H9 (cell line): ENCODE measurements at regions not wholly inside any gene's neighbourhood (a gene's known extent, or its start where the extent isn't known, plus 50 kb on each side); places are given as distances from the start of the nearest gene placed in this dataset.

Experiments
- DNase-seq: peaks from one replicate; pipeline ENCODE4 v3.0.0-alpha.2; 2017
- H2AFZ ChIP-seq: one replicate; pipeline ENCODE4 v1.6.1; 2013; ENCODE audit warnings: mild to moderate bottlenecking, low read length, control low read depth, moderate library complexity
- H2AK5ac ChIP-seq: 2 replicates; pipeline ENCODE4 v1.6.1; 2013; ENCODE audit warnings: low read length, control low read depth, mixed read lengths; ENCODE audit not compliant: insufficient read length
- H2BK120ac ChIP-seq: one replicate; pipeline ENCODE4 v1.6.1; 2013; ENCODE audit warnings: low read depth, mild to moderate bottlenecking, low read length, control low read depth, inconsistent platforms; ENCODE audit not compliant: poor library complexity, severe bottlenecking
- H2BK12ac ChIP-seq: 2 replicates; pipeline ENCODE4 v1.6.1; 2013; ENCODE audit warnings: low read length, control low read depth, mixed read lengths, low read depth; ENCODE audit not compliant: insufficient read length
- H2BK15ac ChIP-seq: 2 replicates; pipeline ENCODE4 v1.6.1; 2013; ENCODE audit warnings: low read depth, low read length, control low read depth
- H2BK20ac ChIP-seq: one replicate; pipeline ENCODE4 v1.6.1; 2013; ENCODE audit warnings: low read depth, mild to moderate bottlenecking, low read length, control low read depth, inconsistent platforms; ENCODE audit not compliant: poor library complexity, severe bottlenecking
- H2BK5ac ChIP-seq: 2 replicates; pipeline ENCODE4 v1.6.1; 2013; ENCODE audit warnings: low read length, control low read depth, mixed read lengths; ENCODE audit not compliant: insufficient read length
- H3K14ac ChIP-seq: 2 replicates; pipeline ENCODE4 v1.6.1; 2013; ENCODE audit warnings: low read length, control low read depth; ENCODE audit not compliant: insufficient read depth
- H3K18ac ChIP-seq: 2 replicates; pipeline ENCODE4 v1.6.1; 2013; ENCODE audit warnings: low read depth, mild to moderate bottlenecking, mixed read lengths, low read length, control low read depth; ENCODE audit not compliant: insufficient read length
- H3K23ac ChIP-seq: 2 replicates; pipeline ENCODE4 v1.6.1; 2013; ENCODE audit warnings: low read length, control low read depth, mixed read lengths, low read depth; ENCODE audit not compliant: insufficient read length
- H3K23me2 ChIP-seq: 2 replicates; pipeline ENCODE4 v1.6.1; 2013; ENCODE audit warnings: low read depth, mild to moderate bottlenecking, mixed read lengths, low read length, control low read depth; ENCODE audit not compliant: insufficient read length, poor library complexity, severe bottlenecking
- H3K27ac ChIP-seq: 2 replicates; pipeline ENCODE4 v1.5.1; 2013; ENCODE audit warnings: low read length, control low read depth, mixed read lengths, low read depth; ENCODE audit not compliant: insufficient read length
- H3K27me3 ChIP-seq: 2 replicates; pipeline ENCODE4 v1.6.1; 2013; ENCODE audit warnings: low read length, control low read depth, inconsistent platforms; ENCODE audit not compliant: insufficient read depth
- H3K4ac ChIP-seq: 2 replicates; pipeline ENCODE4 v1.6.1; 2013; ENCODE audit warnings: low read depth, mild to moderate bottlenecking, control low read depth, inconsistent platforms, low read length, moderate library complexity
- H3K4me1 ChIP-seq: 2 replicates; pipeline ENCODE4 v1.6.1; 2013; ENCODE audit warnings: low read length, control low read depth, inconsistent platforms; ENCODE audit not compliant: insufficient read depth
- H3K4me2 ChIP-seq: 2 replicates; pipeline ENCODE4 v1.6.1; 2013; ENCODE audit warnings: low read length, control low read depth, mixed read lengths; ENCODE audit not compliant: insufficient read length, insufficient read depth
- H3K56ac ChIP-seq: 2 replicates; pipeline ENCODE4 v1.6.1; 2013; ENCODE audit warnings: low read depth, mild to moderate bottlenecking, mixed read lengths, low read length, control low read depth; ENCODE audit not compliant: insufficient read length
- H3K79me1 ChIP-seq: 2 replicates; pipeline ENCODE4 v1.6.1; 2013; ENCODE audit warnings: low read depth, mild to moderate bottlenecking, moderate library complexity, low read length, control low read depth, inconsistent platforms; ENCODE audit not compliant: insufficient read depth, poor library complexity, severe bottlenecking
- H3K79me2 ChIP-seq: 2 replicates; pipeline ENCODE4 v1.6.1; 2013; ENCODE audit warnings: low read length, control low read depth, inconsistent platforms; ENCODE audit not compliant: insufficient read depth
- H3K9ac ChIP-seq: 2 replicates; pipeline ENCODE4 v1.6.1; 2013; ENCODE audit warnings: low read length, control low read depth, mixed read lengths; ENCODE audit not compliant: insufficient read length; ENCODE audit errors: extremely low read depth
- H3K9me3 ChIP-seq: one replicate; pipeline ENCODE4 v1.6.1; 2013; ENCODE audit warnings: low read depth, low read length, inconsistent platforms; ENCODE audit not compliant: control insufficient read depth
- H3T11ph ChIP-seq: one replicate; pipeline ENCODE4 v1.6.1; 2013; ENCODE audit warnings: mild to moderate bottlenecking, low read length, control low read depth, inconsistent platforms
- H4K20me1 ChIP-seq: one replicate; pipeline ENCODE4 v1.6.1; 2013; ENCODE audit not compliant: control insufficient read depth, insufficient read length, insufficient read depth
- H4K5ac ChIP-seq: 2 replicates; pipeline ENCODE4 v1.6.1; 2013; ENCODE audit warnings: low read depth, mild to moderate bottlenecking, mixed read lengths, low read length, control low read depth; ENCODE audit not compliant: insufficient read length
- H4K8ac ChIP-seq: replicated peaks from 2 replicates; pipeline ENCODE4 v1.6.1; 2013; ENCODE audit warnings: low read length, control low read depth, mixed read lengths, low read depth; ENCODE audit not compliant: insufficient read length
- H4K91ac ChIP-seq: 2 replicates; pipeline ENCODE4 v1.6.1; 2013; ENCODE audit warnings: low read depth, mild to moderate bottlenecking, moderate library complexity, mixed read lengths, low read length, control low read depth; ENCODE audit not compliant: insufficient read length
- H3K27ac Mint-ChIP-seq, 3 experiments: 2 replicates in 2 of 3; 3 replicates in 1 of 3; pipeline ENCODE4 v1.8.0; 2020 to 2021; ENCODE audit warnings: mixed read lengths in 3 of 3, mild to moderate bottlenecking in 1 of 3, moderate library complexity in 1 of 3
- H3K27me3 Mint-ChIP-seq: 2 replicates; pipeline ENCODE4 v1.8.0; 2021; ENCODE audit warnings: low read depth, mild to moderate bottlenecking, moderate library complexity, mixed read lengths
- H3K36me3 Mint-ChIP-seq, 3 experiments: 2 replicates in 2 of 3; 3 replicates in 1 of 3; pipeline ENCODE4 v1.8.0; 2020 to 2021; ENCODE audit warnings: low read depth in 3 of 3, mixed read lengths in 3 of 3; ENCODE audit not compliant: insufficient read depth in 1 of 3
- H3K4me1 Mint-ChIP-seq, 2 experiments: 2 replicates each; pipeline ENCODE4 v1.8.0; 2020; ENCODE audit warnings: mixed read lengths in 2 of 2
- H3K4me3 Mint-ChIP-seq, 2 experiments: 2 replicates in 1 of 2; 3 replicates in 1 of 2; pipeline ENCODE4 v1.8.0; 2020 to 2021; ENCODE audit warnings: mild to moderate bottlenecking in 2 of 2, mixed read lengths in 2 of 2, moderate library complexity in 1 of 2
- H3K9me3 Mint-ChIP-seq, 2 experiments: 2 replicates in 1 of 2; 3 replicates in 1 of 2; pipeline ENCODE4 v1.8.0; 2020; ENCODE audit warnings: mild to moderate bottlenecking in 2 of 2, mixed read lengths in 2 of 2, moderate library complexity in 1 of 2
- WGBS: extraction: QIAGEN DNeasy Blood & Tissue Kit; methylation state at CpG from one replicate; pipeline ENCODE4 v1.1.7; 2013; ENCODE audit warnings: missing lambda C conversion rate, low lambda C conversion rate, mixed read lengths; ENCODE audit not compliant: insufficient read length; ENCODE audit errors: extremely low coverage; 5-methylcytosine and 5-hydroxymethylcytosine counted together
- TF ChIP-seq, protein P1 (sequence below): fragments of 200-600 bp; sonication (generic); conservative IDR thresholded peaks from 3 replicates; pipeline ENCODE4 v1.8.0; 2021; ENCODE audit warnings: antibody characterized with exemption, mild to moderate bottlenecking

DNA sequence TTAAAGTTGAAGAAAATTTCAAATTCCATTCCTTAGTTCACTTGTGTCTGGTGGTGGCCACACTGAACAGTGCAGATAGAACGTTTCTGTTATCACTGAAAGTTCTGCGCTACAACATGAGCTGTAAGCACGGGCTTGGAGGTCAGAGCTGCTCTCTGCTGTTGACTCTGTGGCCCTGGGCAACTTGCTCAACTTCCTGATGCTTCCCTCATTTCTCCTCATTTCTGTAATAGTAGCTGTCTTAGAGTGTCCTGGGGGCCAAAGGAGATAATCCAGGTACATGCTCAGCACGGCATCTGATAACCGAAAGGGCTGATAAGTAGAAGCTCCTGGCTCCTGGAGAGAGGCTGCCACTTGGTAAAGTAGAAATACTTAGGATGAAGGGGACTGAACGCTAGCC, 92.3 kb upstream of the DUSP5 start:
- no peak overlapping the region for H4K91ac ChIP-seq
- H3K4ac ChIP-seq = no peak overlapping the region
- no peak overlapping the region for H2BK15ac ChIP-seq
- Mint-ChIP-seq H3K4me3 (no peak overlapping the region), H3K36me3 (no peaks in the 10 kb centered on the region), H3K4me1 (peaks cover 21 to 26% of the 10 kb centered on the region in 2 experiments), H3K27ac (no peak overlapping the region), H3K9me3 (no peaks in the 10 kb centered on the region), H3K27me3 (peaks cover 10% of the 10 kb centered on the region)
- no peak overlapping the region for H3K14ac ChIP-seq
- H3K56ac ChIP-seq = no peak overlapping the region
- no peak overlapping the region for H4K5ac ChIP-seq
- H2BK12ac ChIP-seq = no peak overlapping the region
- H3K9me3 ChIP-seq = no peaks in the 10 kb centered on the region
- no peaks in the 10 kb centered on the region for H3K27me3 ChIP-seq
- H3K4me1 ChIP-seq = no peaks in the 10 kb centered on the region; the same call in 1 of the 2 replicates
- DNase-seq = no peak
- H2BK120ac ChIP-seq = no peak overlapping the region
- H4K8ac ChIP-seq = no peak overlapping the region
- no peak overlapping the region for H2AFZ ChIP-seq
- H3K4me2 ChIP-seq = no peak overlapping the region
- no peak overlapping the region for H3K18ac ChIP-seq
- H3K79me2 ChIP-seq = no peaks in the 10 kb centered on the region
- H3K9ac ChIP-seq = no peak overlapping the region
- H3K79me1 ChIP-seq = no peaks in the 10 kb centered on the region
- H2AK5ac ChIP-seq = no peak overlapping the region
- no peak overlapping the region for H2BK5ac ChIP-seq
- no CpG with 5 or more reads among the region's 6 CpGs for WGBS
- H3K27ac ChIP-seq = no peak overlapping the region
- TF ChIP-seq, protein P1, sequence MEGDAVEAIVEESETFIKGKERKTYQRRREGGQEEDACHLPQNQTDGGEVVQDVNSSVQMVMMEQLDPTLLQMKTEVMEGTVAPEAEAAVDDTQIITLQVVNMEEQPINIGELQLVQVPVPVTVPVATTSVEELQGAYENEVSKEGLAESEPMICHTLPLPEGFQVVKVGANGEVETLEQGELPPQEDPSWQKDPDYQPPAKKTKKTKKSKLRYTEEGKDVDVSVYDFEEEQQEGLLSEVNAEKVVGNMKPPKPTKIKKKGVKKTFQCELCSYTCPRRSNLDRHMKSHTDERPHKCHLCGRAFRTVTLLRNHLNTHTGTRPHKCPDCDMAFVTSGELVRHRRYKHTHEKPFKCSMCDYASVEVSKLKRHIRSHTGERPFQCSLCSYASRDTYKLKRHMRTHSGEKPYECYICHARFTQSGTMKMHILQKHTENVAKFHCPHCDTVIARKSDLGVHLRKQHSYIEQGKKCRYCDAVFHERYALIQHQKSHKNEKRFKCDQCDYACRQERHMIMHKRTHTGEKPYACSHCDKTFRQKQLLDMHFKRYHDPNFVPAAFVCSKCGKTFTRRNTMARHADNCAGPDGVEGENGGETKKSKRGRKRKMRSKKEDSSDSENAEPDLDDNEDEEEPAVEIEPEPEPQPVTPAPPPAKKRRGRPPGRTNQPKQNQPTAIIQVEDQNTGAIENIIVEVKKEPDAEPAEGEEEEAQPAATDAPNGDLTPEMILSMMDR = no peak
- no peak overlapping the region for H3T11ph ChIP-seq
- no peaks in the 10 kb centered on the region for H3K23me2 ChIP-seq
- no peak overlapping the region for H2BK20ac ChIP-seq
- H4K20me1 ChIP-seq = no peaks in the 10 kb centered on the region
- no peak overlapping the region for H3K23ac ChIP-seq
